HG03066 (cell line): ENCODE measurements at regions not wholly inside any gene's neighbourhood (a gene's known extent, or its start where the extent isn't known, plus 50 kb on each side); places are given as distances from the start of the nearest gene placed in this dataset.
"Not testable (repeated sequence)": the region's sequence is repeated elsewhere in the genome, so short reads cannot be mapped to it uniquely, and the experiment has no call there.

Experiments used
- ATAC-seq: cut with Tn5 transposase; IDR thresholded peaks from one replicate; pipeline ENCODE4 v1.9.1; 2021; ENCODE audit warnings: low read depth; ENCODE audit not compliant: unreplicated experiment

GRCh38 chrY:23852329-23852728 is 195.5 kb downstream of the CDY1B start:
- not testable (repeated sequence) for ATAC-seq

GRCh38 chrY:23850782-23851181 is 197.0 kb downstream of the CDY1B start:
- not testable (repeated sequence) for ATAC-seq

DNA sequence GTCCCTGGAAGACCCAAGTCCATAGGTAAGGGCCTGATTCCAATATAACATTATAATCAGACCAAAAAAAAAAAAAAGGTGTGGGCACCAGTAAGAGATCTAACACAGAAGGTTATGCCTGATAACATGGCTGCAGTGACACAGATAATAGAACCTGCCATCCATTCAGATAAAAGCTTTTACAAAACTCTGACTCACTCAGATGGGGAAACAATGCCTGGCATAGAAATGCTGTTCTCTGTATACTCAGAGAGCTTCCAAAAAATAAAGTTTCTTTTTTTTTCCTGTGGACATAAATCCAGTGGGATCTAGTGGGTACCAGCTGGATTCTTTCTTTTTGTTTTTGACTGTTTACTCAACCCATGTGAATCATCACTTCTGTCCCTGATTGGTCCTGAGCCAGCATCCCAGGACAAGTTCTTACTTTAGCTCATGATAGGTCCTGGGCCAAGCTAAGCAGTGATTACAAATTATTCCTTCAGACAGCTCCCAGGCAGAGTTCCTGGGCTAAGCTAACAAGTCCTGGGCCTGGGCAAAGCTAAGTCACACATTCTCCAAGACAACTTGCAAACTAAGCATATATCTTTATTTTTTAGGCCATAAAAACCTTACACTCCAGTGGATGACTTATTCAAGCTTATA is 199.9 kb downstream of the CDY1B start:
- ATAC-seq, result not testable (repeated sequence)

- ATAC-seq, result peak; percentile 76
Measured at GRCh38 chrY:23843720-23844119, 204.1 kb downstream of the CDY1B start.

- not testable (repeated sequence) for ATAC-seq
Measured at GRCh38 chrY:23829749-23830148, 218.1 kb downstream of the CDY1B start.

DNA sequence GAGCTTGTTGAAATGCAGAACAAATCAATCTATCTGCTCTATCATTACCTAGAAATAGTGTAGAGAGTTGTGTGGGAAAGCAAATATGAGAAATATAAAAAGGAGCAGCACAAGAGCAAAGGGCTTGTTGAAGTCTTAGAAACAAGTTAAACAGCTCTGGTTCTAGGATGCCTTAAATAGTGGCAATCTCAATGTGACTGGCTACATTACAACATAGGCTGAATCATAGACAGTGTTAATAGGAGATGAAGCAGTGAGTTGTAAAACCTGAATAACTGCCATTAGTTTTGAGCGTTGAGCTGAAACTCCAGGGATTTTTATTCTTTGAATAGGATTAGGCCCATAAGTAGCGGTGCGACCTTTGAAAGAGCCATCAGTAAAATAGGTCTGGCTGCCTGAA is 225.9 kb downstream of the CDY1B start:
- ATAC-seq, result not testable (repeated sequence)

DNA sequence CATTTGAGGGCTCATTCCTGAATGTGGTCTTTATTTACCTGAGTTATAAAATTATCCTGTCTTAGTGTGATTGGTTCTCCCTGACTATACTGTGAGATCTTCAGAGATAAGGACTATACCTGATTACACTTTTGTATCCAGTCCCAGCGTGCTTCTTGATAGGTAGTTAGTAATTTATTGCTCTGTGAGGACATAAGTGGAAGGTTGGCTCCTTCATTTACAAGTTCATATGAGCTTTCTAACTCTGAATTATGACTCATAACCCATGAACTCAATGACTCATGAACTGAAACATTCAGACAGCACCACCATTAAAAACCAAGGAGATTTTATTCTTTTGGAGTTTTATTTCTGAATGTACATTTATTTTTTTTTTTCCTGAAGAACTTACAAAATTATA is 257.1 kb downstream of the CDY1B start:
- not testable (repeated sequence) for ATAC-seq

- ATAC-seq, result not testable (repeated sequence)
Measured at GRCh38 chrY:23748714-23749113, 299.1 kb downstream of the CDY1B start.
